Activated naive CD8-positive, alpha-beta T cell treated with anti-CD3 and anti-CD28 coated beads, Interleukin-2, amount 50 U/mL, for 24 hours (primary cell): ENCODE measurements at regions not wholly inside any gene's neighbourhood (a gene's known extent, or its start where the extent isn't known, plus 50 kb on each side); places are given as distances from the start of the nearest gene placed in this dataset.

Source experiments
- ATAC-seq: fragments of 150-1000 bp; cut with Tn5 transposase; one replicate; pipeline ENCODE4 v1.10.0; 2021
- DNase-seq: peaks from one replicate; pipeline ENCODE4 v3.0.0; 2021
- H3K27ac Mint-ChIP-seq: one replicate; pipeline ENCODE4 v1.8.0; 2021; ENCODE audit warnings: mild to moderate bottlenecking, mixed read lengths
- H3K27me3 Mint-ChIP-seq: one replicate; pipeline ENCODE4 v1.8.0; 2021; ENCODE audit warnings: mixed read lengths
- H3K36me3 Mint-ChIP-seq: one replicate; pipeline ENCODE4 v1.8.0; 2021; ENCODE audit warnings: low read depth, mixed read lengths
- H3K4me1 Mint-ChIP-seq: one replicate; pipeline ENCODE4 v1.8.0; 2021; ENCODE audit warnings: mixed read lengths
- H3K4me3 Mint-ChIP-seq: one replicate; pipeline ENCODE4 v1.8.0; 2021; ENCODE audit warnings: mild to moderate bottlenecking, moderate library complexity, mixed read lengths
- H3K9me3 Mint-ChIP-seq: one replicate; pipeline ENCODE4 v1.8.0; 2021; ENCODE audit warnings: mixed read lengths

GRCh38 chr9:14395317-14396082 is 81.6 kb upstream of the NFIB start:
- peaks cover 2% of the 10 kb centered on the region for H3K27me3 Mint-ChIP-seq

DNA sequence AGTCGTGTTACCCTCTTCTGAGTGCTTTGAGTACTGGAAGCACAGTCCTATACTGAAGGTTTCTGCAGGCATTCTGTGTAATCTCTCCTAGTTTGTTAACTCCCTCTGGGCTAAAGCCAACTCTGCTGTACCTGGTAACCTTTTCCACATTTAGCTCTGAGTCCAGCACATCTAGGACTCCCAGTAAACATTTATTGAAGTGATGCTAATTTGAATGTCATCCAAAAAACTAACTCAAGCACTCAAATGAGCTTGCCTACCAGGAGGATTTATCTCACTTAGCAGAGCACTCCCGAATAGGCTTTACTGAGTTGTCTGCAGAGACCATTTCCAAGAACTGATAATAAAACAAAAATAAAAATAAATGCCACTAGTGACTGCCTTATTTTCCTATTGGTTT is 79.5 kb upstream of the NFIB start:
- Mint-ChIP-seq H3K9me3 (peaks cover 6% of the 10 kb centered on the region), H3K27me3 (peaks cover 2% of the 10 kb centered on the region), H3K4me3 (no peak overlapping the region), H3K36me3 (no peaks in the 10 kb centered on the region), H3K27ac (no peak overlapping the region), H3K4me1 (no peaks in the 10 kb centered on the region)
- ATAC-seq (no peak), DNase-seq (no peak)

More at GRCh38 chr9:14395317-14396082, 81.6 kb upstream of the NFIB start:
- H3K4me1 Mint-ChIP-seq, result no peaks in the 10 kb centered on the region
- H3K9me3 Mint-ChIP-seq, result peaks cover 6% of the 10 kb centered on the region
- DNase-seq (no peak), ATAC-seq (no peak)
- no peak overlapping the region for H3K4me3 Mint-ChIP-seq
- no peaks in the 10 kb centered on the region for H3K36me3 Mint-ChIP-seq
- H3K27ac Mint-ChIP-seq, result no peak overlapping the region

GRCh38 chr9:14391620-14392019 is 77.7 kb upstream of the NFIB start:
- Mint-ChIP-seq H3K4me1 (no peaks in the 10 kb centered on the region), H3K9me3 (peaks cover 6% of the 10 kb centered on the region), H3K27me3 (peaks cover 2% of the 10 kb centered on the region), H3K4me3 (no peak overlapping the region), H3K27ac (no peak overlapping the region), H3K36me3 (no peaks in the 10 kb centered on the region)
- ATAC-seq (no peak), DNase-seq (no peak)

GRCh38 chr9:14389657-14390056 is 75.7 kb upstream of the NFIB start:
- ATAC-seq (no peak), DNase-seq (no peak)
- no peak overlapping the region for H3K27ac Mint-ChIP-seq
- no peaks in the 10 kb centered on the region for H3K36me3 Mint-ChIP-seq
- H3K4me1 Mint-ChIP-seq, result no peaks in the 10 kb centered on the region
- peaks cover 3% of the 10 kb centered on the region for H3K27me3 Mint-ChIP-seq
- H3K9me3 Mint-ChIP-seq, result peaks cover 6% of the 10 kb centered on the region
- no peak overlapping the region for H3K4me3 Mint-ChIP-seq

- DNase-seq, result no peak
- no peak overlapping the region for H3K4me3 Mint-ChIP-seq
- peaks cover 6% of the 10 kb centered on the region for H3K9me3 Mint-ChIP-seq
Observed at GRCh38 chr9:14389146-14389545, 75.2 kb upstream of the NFIB start.

DNA sequence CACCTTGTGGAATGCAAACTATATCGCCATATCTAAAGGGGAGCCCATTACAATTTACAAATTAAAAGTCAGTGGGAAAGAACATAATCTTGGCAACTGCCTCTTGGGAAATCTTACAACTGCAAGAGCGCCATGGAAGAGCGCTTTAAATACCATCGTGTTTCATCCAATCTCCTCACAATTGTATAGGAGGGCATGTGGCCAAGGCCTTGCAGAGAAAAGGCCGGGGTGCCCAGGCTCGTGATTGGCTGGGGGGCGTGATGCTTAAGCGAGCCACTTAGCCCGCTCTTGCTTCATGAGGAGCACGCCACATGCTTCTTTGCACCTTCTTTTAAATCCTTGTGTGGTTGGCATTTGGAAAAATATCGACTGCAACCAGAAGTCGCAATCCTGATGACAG is 69.8 kb upstream of the NFIB start:
- no peak for DNase-seq
- ATAC-seq, result no peak
- Mint-ChIP-seq H3K27me3 (peaks cover 3% of the 10 kb centered on the region), H3K27ac (no peak overlapping the region), H3K4me1 (no peaks in the 10 kb centered on the region), H3K4me3 (no peak overlapping the region), H3K9me3 (no peaks in the 10 kb centered on the region), H3K36me3 (no peaks in the 10 kb centered on the region)

More at GRCh38 chr9:14389146-14389545, 75.2 kb upstream of the NFIB start:
- Mint-ChIP-seq H3K4me1 (no peaks in the 10 kb centered on the region), H3K27me3 (peaks cover 3% of the 10 kb centered on the region), H3K27ac (no peak overlapping the region), H3K36me3 (no peaks in the 10 kb centered on the region)
- no peak for ATAC-seq

DNA sequence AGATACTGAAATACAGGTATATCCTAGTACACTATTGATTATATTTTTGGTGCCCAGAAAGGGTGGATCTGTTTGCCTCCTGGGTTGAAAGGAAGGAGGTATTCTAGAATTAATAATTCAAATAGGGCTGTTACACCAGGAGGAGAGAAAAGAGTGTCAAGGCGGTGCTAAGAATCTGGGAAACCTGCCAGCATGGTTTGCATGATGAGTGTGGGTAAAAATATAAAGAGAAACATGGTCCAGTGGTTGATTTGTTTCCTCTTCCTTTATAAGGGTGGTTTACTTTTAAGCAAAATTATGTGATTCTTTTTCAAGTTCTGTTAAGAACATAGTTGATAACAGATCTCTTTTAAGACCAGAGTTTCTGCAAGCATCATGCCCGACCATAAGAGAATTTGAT is 69.4 kb upstream of the NFIB start:
- ATAC-seq, result no peak
- Mint-ChIP-seq H3K36me3 (no peaks in the 10 kb centered on the region), H3K27me3 (peaks cover 3% of the 10 kb centered on the region), H3K9me3 (no peaks in the 10 kb centered on the region), H3K4me3 (no peak overlapping the region), H3K27ac (no peak overlapping the region), H3K4me1 (no peaks in the 10 kb centered on the region)
- no peak for DNase-seq

- H3K27me3 Mint-ChIP-seq, result no peaks in the 10 kb centered on the region
- H3K27ac Mint-ChIP-seq, result no peak overlapping the region
- DNase-seq (no peak), ATAC-seq (no peak)
- H3K4me1 Mint-ChIP-seq, result no peaks in the 10 kb centered on the region
- H3K9me3 Mint-ChIP-seq, result no peaks in the 10 kb centered on the region
- no peak overlapping the region for H3K4me3 Mint-ChIP-seq
- H3K36me3 Mint-ChIP-seq, result no peaks in the 10 kb centered on the region
Observed at GRCh38 chr9:14380061-14380836, 66.3 kb upstream of the NFIB start.

DNA sequence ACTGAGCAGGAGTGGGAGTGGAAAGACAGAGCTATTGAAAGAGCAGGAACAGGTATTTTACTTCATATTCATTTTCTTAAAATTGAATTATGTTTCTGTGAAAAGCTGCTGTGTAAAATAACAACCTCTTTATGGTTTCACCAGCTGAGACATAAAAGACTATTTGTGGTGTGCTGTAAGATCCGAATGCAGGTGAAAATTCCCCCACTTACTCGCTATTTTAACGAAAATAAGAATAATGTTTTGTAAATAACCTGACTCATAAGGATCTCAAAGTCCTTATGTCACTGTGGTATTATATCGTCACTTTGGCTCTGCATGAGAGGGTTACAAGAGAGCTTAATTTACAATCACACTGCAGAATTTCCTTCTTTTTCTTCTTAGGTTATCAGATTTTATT is 65.3 kb upstream of the NFIB start:
- no peaks in the 10 kb centered on the region for H3K27me3 Mint-ChIP-seq
- no peak overlapping the region for H3K27ac Mint-ChIP-seq
- DNase-seq (no peak), ATAC-seq (no peak)
- no peaks in the 10 kb centered on the region for H3K9me3 Mint-ChIP-seq
- no peaks in the 10 kb centered on the region for H3K4me1 Mint-ChIP-seq
- no peaks in the 10 kb centered on the region for H3K36me3 Mint-ChIP-seq
- H3K4me3 Mint-ChIP-seq, result no peak overlapping the region

DNA sequence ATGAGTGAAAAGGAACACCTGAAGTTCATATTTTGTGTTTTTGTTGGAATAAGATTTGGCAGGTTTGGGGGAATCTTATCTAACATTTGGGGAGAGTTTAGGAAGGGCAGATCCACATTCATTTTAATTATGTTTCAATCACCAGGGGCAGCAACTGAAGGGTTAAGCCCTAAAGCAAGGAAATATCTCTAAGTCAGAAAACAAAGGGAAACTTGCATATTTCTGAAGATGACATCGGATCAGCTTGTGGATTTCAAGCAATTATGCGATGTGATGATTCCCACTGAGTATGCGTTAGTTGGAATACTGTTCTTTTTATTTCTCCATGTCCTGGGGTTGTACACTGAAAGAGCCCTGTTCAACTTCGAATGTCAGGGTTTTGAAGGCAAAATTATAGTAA is 59.8 kb upstream of the NFIB start:
- H3K4me3 Mint-ChIP-seq, result no peak overlapping the region
- H3K4me1 Mint-ChIP-seq, result no peaks in the 10 kb centered on the region
- H3K36me3 Mint-ChIP-seq, result no peaks in the 10 kb centered on the region
- ATAC-seq, result no peak
- DNase-seq, result no peak
- peaks cover 4% of the 10 kb centered on the region for H3K27me3 Mint-ChIP-seq
- no peaks in the 10 kb centered on the region for H3K9me3 Mint-ChIP-seq
- H3K27ac Mint-ChIP-seq, result no peak overlapping the region

DNA sequence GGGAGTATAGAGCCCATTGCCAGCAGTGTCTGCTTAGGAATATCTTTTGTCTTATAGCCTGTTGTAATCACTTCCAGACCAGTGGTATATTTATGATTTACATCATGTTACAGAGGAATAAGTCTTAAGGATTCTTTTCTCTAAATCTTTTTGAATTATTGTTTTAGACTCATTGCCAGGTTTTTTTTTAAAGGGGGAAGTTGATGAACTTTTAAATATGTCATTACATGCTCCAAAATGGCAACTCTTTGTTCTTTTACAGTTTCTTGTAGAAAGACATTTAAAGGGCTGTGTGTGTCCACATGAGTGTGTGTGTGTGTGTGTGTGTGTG is 59.4 kb upstream of the NFIB start:
- DNase-seq (no peak), ATAC-seq (no peak)
- no peaks in the 10 kb centered on the region for H3K4me1 Mint-ChIP-seq
- no peak overlapping the region for H3K27ac Mint-ChIP-seq
- no peaks in the 10 kb centered on the region for H3K36me3 Mint-ChIP-seq
- peaks cover 4% of the 10 kb centered on the region for H3K27me3 Mint-ChIP-seq
- H3K9me3 Mint-ChIP-seq, result no peaks in the 10 kb centered on the region
- no peak overlapping the region for H3K4me3 Mint-ChIP-seq

GRCh38 chr9:14372437-14373335 is 58.7 kb upstream of the NFIB start:
- no peaks in the 10 kb centered on the region for H3K4me1 Mint-ChIP-seq
- H3K9me3 Mint-ChIP-seq, result peaks cover 4% of the 10 kb centered on the region
- ATAC-seq (no peak), DNase-seq (no peak)
- H3K27me3 Mint-ChIP-seq, result peaks cover 4% of the 10 kb centered on the region
- H3K27ac Mint-ChIP-seq, result no peak overlapping the region
- no peak overlapping the region for H3K4me3 Mint-ChIP-seq
- H3K36me3 Mint-ChIP-seq, result no peaks in the 10 kb centered on the region

- DNase-seq, result no peak
- Mint-ChIP-seq H3K36me3 (no peaks in the 10 kb centered on the region), H3K4me3 (no peak overlapping the region), H3K4me1 (no peaks in the 10 kb centered on the region), H3K27me3 (peaks cover 20% of the 10 kb centered on the region), H3K9me3 (peaks cover 4% of the 10 kb centered on the region), H3K27ac (no peak overlapping the region)
- no peak for ATAC-seq
Observed at GRCh38 chr9:14369011-14369410, 55.1 kb upstream of the NFIB start.

- ATAC-seq, result no peak
Observed at GRCh38 chr9:14366076-14366475, 52.1 kb upstream of the NFIB start.

More at GRCh38 chr9:14366076-14366475, 52.1 kb upstream of the NFIB start:
- H3K4me1 Mint-ChIP-seq, result no peaks in the 10 kb centered on the region
- H3K27ac Mint-ChIP-seq, result no peak overlapping the region
- H3K4me3 Mint-ChIP-seq, result no peak overlapping the region
- no peaks in the 10 kb centered on the region for H3K36me3 Mint-ChIP-seq
- DNase-seq, result no peak
- H3K9me3 Mint-ChIP-seq, result peaks cover 4% of the 10 kb centered on the region
- H3K27me3 Mint-ChIP-seq, result peaks cover 15% of the 10 kb centered on the region
